Transverse colon (tissue), 4 donors: ENCODE measurements at regions not wholly inside any gene's neighbourhood (a gene's known extent, or its start where the extent isn't known, plus 50 kb on each side); places are given as distances from the start of the nearest gene placed in this dataset.

ENCODE experiments used
- EP300 ChIP-seq: sonication (generic); formaldehyde crosslinking; IDR thresholded peaks from one replicate; pipeline ENCODE4 v1.6.1; 2017; ENCODE audit warnings: antibody characterized with exemption, low read depth
- POLR2A ChIP-seq: fragments of 450-650 bp; IDR thresholded peaks from one replicate; pipeline ENCODE4 v1.6.1; 2016; ENCODE audit warnings: antibody characterized with exemption, mild to moderate bottlenecking, moderate library complexity
- POLR2AphosphoS5 ChIP-seq, 3 donors: sonication (generic); formaldehyde crosslinking; IDR thresholded peaks; one replicate each; pipeline ENCODE4 v1.6.1; 2016; ENCODE audit warnings: antibody characterized with exemption in 3 of 3
- TF ChIP-seq, protein P1 (sequence below), 5 experiments: fragments of 200-600 bp in 3 of 5; fragments of 450-650 bp in 2 of 5; sonication (generic) in 3 of 5; IDR thresholded peaks; 1 replicate in 2 of 5; 2 replicates in 3 of 5; pipeline ENCODE4 v1.5.1; 2016 to 2017; ENCODE audit warnings: antibody characterized with exemption in 5 of 5, inconsistent platforms in 3 of 5, mild to moderate bottlenecking in 2 of 5, moderate library complexity in 1 of 5

DNA sequence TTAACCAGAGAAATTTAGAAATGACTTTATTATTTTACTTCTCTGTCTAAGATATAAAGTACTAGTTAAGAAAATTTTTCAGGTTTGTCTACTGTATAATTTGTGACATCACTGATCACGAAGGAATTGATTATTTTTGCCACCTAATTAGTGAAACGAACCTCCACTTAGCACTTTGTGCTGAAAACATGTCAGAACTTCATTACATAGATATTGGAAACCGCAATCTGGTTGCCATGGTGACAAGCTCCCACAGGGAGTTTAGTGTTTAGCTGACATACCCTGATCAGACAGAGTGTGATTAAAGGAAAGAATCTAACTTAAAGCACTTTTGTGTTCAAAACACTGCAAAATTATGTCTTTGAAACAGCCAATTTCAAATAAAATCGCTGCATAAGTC is 668.4 kb upstream of the CCNG1 start:
- no peak for TF ChIP-seq POLR2A
- TF ChIP-seq, protein P1, sequence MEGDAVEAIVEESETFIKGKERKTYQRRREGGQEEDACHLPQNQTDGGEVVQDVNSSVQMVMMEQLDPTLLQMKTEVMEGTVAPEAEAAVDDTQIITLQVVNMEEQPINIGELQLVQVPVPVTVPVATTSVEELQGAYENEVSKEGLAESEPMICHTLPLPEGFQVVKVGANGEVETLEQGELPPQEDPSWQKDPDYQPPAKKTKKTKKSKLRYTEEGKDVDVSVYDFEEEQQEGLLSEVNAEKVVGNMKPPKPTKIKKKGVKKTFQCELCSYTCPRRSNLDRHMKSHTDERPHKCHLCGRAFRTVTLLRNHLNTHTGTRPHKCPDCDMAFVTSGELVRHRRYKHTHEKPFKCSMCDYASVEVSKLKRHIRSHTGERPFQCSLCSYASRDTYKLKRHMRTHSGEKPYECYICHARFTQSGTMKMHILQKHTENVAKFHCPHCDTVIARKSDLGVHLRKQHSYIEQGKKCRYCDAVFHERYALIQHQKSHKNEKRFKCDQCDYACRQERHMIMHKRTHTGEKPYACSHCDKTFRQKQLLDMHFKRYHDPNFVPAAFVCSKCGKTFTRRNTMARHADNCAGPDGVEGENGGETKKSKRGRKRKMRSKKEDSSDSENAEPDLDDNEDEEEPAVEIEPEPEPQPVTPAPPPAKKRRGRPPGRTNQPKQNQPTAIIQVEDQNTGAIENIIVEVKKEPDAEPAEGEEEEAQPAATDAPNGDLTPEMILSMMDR (IDR thresholded peaks at IDR 0.05) = no peak
- TF ChIP-seq POLR2AphosphoS5 (IDR thresholded peaks at IDR 0.05) = no peak
- TF ChIP-seq EP300 = no peak
